WI38 (cell line): ENCODE measurements at regions not wholly inside any gene's neighbourhood (a gene's known extent, or its start where the extent isn't known, plus 50 kb on each side); places are given as distances from the start of the nearest gene placed in this dataset.

Experiments used
- H3K4me3 ChIP-seq: 2 replicates; pipeline ENCODE4 v1.5.1; 2011; ENCODE audit warnings: low read depth, mild to moderate bottlenecking, control low read depth, low read length
- CTCF ChIP-seq: IDR thresholded peaks from 2 replicates; pipeline ENCODE4 v1.5.1; 2012; ENCODE audit warnings: low read depth, mild to moderate bottlenecking, control low read depth, low read length

DNA sequence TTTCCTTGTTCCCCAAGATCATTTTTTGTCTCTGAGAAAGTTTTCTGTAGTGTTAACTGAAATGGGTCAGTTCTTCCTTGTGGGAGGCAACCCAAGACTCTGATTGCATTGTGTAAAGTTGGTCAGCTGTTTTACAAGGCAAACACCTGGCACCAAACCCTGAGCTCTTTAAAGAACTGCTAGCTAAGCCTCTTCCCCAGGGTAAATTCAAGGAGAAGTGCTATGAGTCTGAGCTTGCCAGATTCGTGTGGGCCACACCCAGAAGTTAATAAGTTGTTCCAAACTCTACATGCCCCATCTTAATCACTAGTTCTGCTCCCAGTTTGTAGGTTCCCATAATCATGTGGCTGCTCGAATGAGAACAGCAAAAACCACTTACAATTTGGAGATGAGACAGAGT is 214.5 kb downstream of the BTG1 start:
- TF ChIP-seq CTCF, result no peak

GRCh38 chr12:91928501-91928900 is 217.1 kb downstream of the BTG1 start:
- no peak overlapping the region for H3K4me3 ChIP-seq
- no peak for TF ChIP-seq CTCF

More for the DNA sequence above, 214.5 kb downstream of the BTG1 start:
- no peak overlapping the region for H3K4me3 ChIP-seq

DNA sequence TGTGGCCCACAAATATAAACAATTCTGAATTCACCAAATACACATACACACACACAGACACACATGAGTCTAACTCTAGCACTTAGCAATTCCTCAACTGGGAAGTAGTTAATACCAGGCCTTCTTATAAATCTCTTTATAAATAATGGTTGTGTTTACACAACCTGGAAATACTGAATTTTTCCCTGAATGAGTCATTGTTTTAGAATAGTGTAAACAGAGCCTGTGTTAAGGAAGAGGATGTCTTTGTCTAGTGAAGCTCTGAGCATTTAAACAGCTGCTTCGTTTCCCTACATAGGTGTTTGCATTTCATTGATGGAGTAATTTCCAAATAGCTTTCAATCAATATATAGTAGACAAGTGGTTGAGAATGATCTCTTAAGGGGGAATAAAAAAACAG is 218.8 kb downstream of the BTG1 start:
- H3K4me3 ChIP-seq, result no peak overlapping the region
- TF ChIP-seq CTCF, result no peak

- no peak for TF ChIP-seq CTCF
- no peak overlapping the region for H3K4me3 ChIP-seq
These were observed 220.8 kb downstream of the BTG1 start for GRCh38 chr12:91924827-91925226.

GRCh38 chr12:91923864-91924263 is 221.8 kb downstream of the BTG1 start:
- H3K4me3 ChIP-seq, result no peak overlapping the region
- TF ChIP-seq CTCF, result no peak

DNA sequence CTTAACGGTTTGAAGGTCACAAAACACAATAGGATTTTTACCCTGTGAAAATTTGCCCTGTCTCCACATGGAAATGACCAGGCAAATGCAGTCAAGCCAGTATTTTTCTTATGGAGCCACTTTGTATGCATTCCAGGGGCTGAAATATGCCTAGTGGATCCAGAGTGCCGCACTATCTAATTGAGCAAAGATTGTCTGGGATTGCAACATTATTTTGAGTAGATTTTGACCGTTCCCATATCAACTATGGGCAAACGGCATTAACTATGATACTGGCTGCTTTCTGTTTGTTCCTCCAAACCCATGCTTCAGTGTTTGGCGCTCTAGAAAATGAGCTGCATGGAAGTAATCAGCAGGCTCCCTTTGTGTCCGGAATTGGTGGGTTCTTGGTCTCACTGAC is 223.0 kb downstream of the BTG1 start:
- TF ChIP-seq CTCF, result no peak
- no peak overlapping the region for H3K4me3 ChIP-seq

- no peak overlapping the region for H3K4me3 ChIP-seq
- TF ChIP-seq CTCF, result no peak
These were observed 223.5 kb downstream of the BTG1 start for GRCh38 chr12:91922139-91922538.
